Keratinocyte (primary cell): ENCODE measurements at regions not wholly inside any gene's neighbourhood (a gene's known extent, or its start where the extent isn't known, plus 50 kb on each side); places are given as distances from the start of the nearest gene placed in this dataset.

ENCODE experiments used
- DNase-seq: peaks from one replicate; pipeline ENCODE4 v3.0.0-alpha.2; 2011; ENCODE audit warnings: low read depth, missing footprints, low spot score
- FAIRE-seq: peaks from 2 replicates; lab custom pipeline; 2011; peaks lifted over from hg19 to GRCh38; lab: Jason Lieb, UNC
- H2AFZ ChIP-seq: 2 replicates; pipeline ENCODE4 v1.6.0; 2012; ENCODE audit warnings: low read length, control low read depth, inconsistent platforms; ENCODE audit not compliant: control insufficient read depth
- H3K27ac ChIP-seq: 2 replicates; pipeline ENCODE4 v1.5.1; 2011; ENCODE audit warnings: low read length; ENCODE audit not compliant: control insufficient read depth, insufficient read depth
- H3K27me3 ChIP-seq: 3 replicates; pipeline ENCODE4 v1.6.0; 2011; ENCODE audit warnings: low read length; ENCODE audit not compliant: control insufficient read depth, insufficient read depth; ENCODE audit errors: extremely low read depth
- H3K36me3 ChIP-seq, 2 experiments: 2 replicates in 1 of 2; 3 replicates in 1 of 2; pipeline ENCODE4 v1.5.1; 2011; ENCODE audit warnings: low read length in 2 of 2, mild to moderate bottlenecking in 1 of 2; ENCODE audit not compliant: control insufficient read depth in 2 of 2, insufficient read depth in 2 of 2; ENCODE audit errors: extremely low read depth in 1 of 2
- H3K4me1 ChIP-seq: 3 replicates; pipeline ENCODE4 v1.5.1; 2011; ENCODE audit warnings: low read length; ENCODE audit not compliant: control insufficient read depth, insufficient read depth; ENCODE audit errors: extremely low read depth
- H3K4me2 ChIP-seq: 3 replicates; pipeline ENCODE4 v1.6.0; 2011; ENCODE audit warnings: low read depth, low read length; ENCODE audit not compliant: control insufficient read depth, insufficient read depth; ENCODE audit errors: extremely low read depth
- H3K4me3 ChIP-seq, 3 experiments: fragments of 200-600 bp in 1 of 3; sonication (generic) in 1 of 3; 2 replicates in 2 of 3; 3 replicates in 1 of 3; pipeline ENCODE4 v1.5.1; 2011 to 2016; ENCODE audit warnings: low read length in 3 of 3, mild to moderate bottlenecking in 3 of 3, control low read depth in 2 of 3, inconsistent platforms in 1 of 3, low read depth in 1 of 3, mixed read lengths in 1 of 3, mixed run types in 1 of 3, moderate library complexity in 1 of 3; ENCODE audit not compliant: control insufficient read depth in 2 of 3, insufficient read depth in 2 of 3; ENCODE audit errors: extremely low read depth in 1 of 3
- H3K79me2 ChIP-seq: 2 replicates; pipeline ENCODE4 v1.6.0; 2012; ENCODE audit warnings: low read length; ENCODE audit not compliant: control insufficient read depth, insufficient read depth
- H3K9ac ChIP-seq: 3 replicates; pipeline ENCODE4 v1.6.0; 2011; ENCODE audit warnings: low read length; ENCODE audit not compliant: control insufficient read depth, insufficient read depth; ENCODE audit errors: extremely low read depth
- H3K9me1 ChIP-seq: 3 replicates; pipeline ENCODE4 v1.6.0; 2011; ENCODE audit warnings: low read length; ENCODE audit not compliant: control insufficient read depth, insufficient read depth; ENCODE audit errors: extremely low read depth
- H3K9me3 ChIP-seq: 2 replicates; pipeline ENCODE4 v1.5.1; 2012; ENCODE audit warnings: low read depth, low read length; ENCODE audit not compliant: control insufficient read depth
- H4K20me1 ChIP-seq: 3 replicates; pipeline ENCODE4 v1.6.0; 2011; ENCODE audit warnings: low read length; ENCODE audit not compliant: control insufficient read depth, insufficient read depth; ENCODE audit errors: extremely low read depth
- EZH2 ChIP-seq: IDR thresholded peaks from one replicate; pipeline ENCODE4 v1.6.1; 2012; ENCODE audit warnings: inconsistent platforms, mild to moderate bottlenecking, low read length, moderate library complexity
- dilution Hi-C: fragments of 300-500 bp; cut with MboI; formaldehyde crosslinking; loops from one replicate; pipeline ENCODE4 v1.7.0; 2020; ENCODE audit warnings: low sequenced_read_pairs; ENCODE audit not compliant: extremely low pct_ligation_motif_present
- TF ChIP-seq, protein P1 (sequence below), 3 experiments: IDR thresholded peaks in 1 of 3; conservative IDR thresholded peaks in 1 of 3; optimal IDR thresholded peaks in 1 of 3; 2 replicates in 2 of 3; 3 replicates in 1 of 3; pipeline versions ENCODE3 to v1.5.1; 2011; ENCODE audit warnings: low read length in 3 of 3, mild to moderate bottlenecking in 3 of 3, moderate library complexity in 2 of 3, control low read depth in 1 of 3, inconsistent platforms in 1 of 3; ENCODE audit not compliant: insufficient read depth in 2 of 3; ENCODE audit errors: extremely low read depth in 1 of 3

DNA sequence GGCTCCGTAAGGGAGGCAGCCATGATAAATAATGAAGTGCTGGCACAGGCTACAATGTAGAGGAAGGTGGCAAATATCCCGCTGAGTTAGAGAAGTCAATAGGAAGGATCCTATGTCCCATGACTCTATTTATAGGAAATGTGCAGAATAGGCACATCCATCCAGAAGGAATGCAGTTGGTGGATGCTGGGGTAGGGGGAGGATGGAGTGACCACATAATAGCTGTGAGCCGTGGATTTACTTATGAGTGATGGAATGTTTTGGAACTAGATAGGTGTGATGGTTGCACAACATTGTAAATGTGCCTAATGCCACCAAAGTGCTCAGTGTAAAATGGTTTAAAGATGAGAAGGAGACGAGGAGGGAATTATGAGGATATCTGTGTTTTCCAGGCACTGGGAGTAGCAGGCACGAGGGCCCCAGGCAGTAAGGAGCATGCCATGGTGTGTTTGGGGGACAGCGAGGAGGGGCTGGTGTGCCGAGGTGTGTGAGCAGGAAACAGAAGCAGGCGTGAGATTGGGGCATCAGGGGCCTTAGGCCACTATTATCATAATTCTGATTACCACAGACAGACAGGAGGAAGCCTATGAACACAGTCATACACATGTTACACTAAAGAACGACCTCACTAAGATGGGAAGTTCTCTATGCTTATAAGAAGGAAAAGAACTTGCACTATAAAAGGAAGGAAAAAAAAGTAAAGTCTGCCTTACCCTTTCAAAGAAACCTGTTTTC, 837.3 kb upstream of the TMEM132C start:
- Histone ChIP-seq H2AFZ (no peak overlapping the region), H3K9ac (no peak overlapping the region), H3K4me2 (no peak overlapping the region), H3K36me3 (no peaks in the 10 kb centered on the region), H3K9me3 (peaks cover 2% of the 10 kb centered on the region), H3K4me1 (no peaks in the 10 kb centered on the region), H3K79me2 (no peaks in the 10 kb centered on the region), H3K9me1 (no peaks in the 10 kb centered on the region), H3K27me3 (no peaks in the 10 kb centered on the region), H3K27ac (no peak overlapping the region), H4K20me1 (no peaks in the 10 kb centered on the region), H3K4me3 (no peak overlapping the region)
- no peak for DNase-seq
- TF ChIP-seq EZH2, result no peak
- TF ChIP-seq, protein P1, sequence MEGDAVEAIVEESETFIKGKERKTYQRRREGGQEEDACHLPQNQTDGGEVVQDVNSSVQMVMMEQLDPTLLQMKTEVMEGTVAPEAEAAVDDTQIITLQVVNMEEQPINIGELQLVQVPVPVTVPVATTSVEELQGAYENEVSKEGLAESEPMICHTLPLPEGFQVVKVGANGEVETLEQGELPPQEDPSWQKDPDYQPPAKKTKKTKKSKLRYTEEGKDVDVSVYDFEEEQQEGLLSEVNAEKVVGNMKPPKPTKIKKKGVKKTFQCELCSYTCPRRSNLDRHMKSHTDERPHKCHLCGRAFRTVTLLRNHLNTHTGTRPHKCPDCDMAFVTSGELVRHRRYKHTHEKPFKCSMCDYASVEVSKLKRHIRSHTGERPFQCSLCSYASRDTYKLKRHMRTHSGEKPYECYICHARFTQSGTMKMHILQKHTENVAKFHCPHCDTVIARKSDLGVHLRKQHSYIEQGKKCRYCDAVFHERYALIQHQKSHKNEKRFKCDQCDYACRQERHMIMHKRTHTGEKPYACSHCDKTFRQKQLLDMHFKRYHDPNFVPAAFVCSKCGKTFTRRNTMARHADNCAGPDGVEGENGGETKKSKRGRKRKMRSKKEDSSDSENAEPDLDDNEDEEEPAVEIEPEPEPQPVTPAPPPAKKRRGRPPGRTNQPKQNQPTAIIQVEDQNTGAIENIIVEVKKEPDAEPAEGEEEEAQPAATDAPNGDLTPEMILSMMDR (optimal IDR thresholded peaks at IDR 0.05 in 1 of 3, IDR thresholded peaks at IDR 0.05 in 1 of 3, conservative IDR thresholded peaks at IDR 0.05 in 1 of 3; ENCODE audit: extremely low read depth in 1 of 3, insufficient read depth in 2 of 3, low read length in 3 of 3), result no peak
- FAIRE-seq, result no peak
- dilution Hi-C loops, result no loop called here

DNA sequence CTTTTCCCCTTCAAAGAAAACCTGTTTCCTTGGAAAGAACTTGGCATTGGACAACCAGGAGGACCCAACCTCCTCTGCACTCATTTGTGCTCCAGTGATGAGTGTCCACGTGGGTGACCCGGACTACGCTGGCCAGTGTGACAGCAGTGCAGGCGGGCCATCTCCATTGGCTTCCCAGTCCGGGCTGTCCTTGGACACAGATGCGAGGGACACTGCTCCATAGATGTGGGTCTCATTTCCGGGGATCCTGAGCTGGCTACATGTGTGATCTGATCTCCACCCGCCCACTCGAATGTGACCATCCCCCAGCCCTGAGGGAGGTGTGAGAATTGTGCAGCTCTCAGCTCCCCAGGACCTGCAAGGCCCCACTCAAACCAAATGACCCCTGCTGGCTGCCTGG, 836.6 kb upstream of the TMEM132C start:
- no peaks in the 10 kb centered on the region for H3K4me1 ChIP-seq
- H3K79me2 ChIP-seq, result no peaks in the 10 kb centered on the region
- peaks cover 2% of the 10 kb centered on the region for H3K9me3 ChIP-seq
- H3K36me3 ChIP-seq, result no peaks in the 10 kb centered on the region
- no peak overlapping the region for H2AFZ ChIP-seq
- no peak overlapping the region for H3K9ac ChIP-seq
- dilution Hi-C loops, result no loop called here
- no peak overlapping the region for H3K27ac ChIP-seq
- H3K9me1 ChIP-seq, result no peaks in the 10 kb centered on the region
- H3K27me3 ChIP-seq, result no peaks in the 10 kb centered on the region
- TF ChIP-seq, protein P1 (optimal IDR thresholded peaks at IDR 0.05 in 1 of 3, IDR thresholded peaks at IDR 0.05 in 1 of 3, conservative IDR thresholded peaks at IDR 0.05 in 1 of 3; ENCODE audit: extremely low read depth in 1 of 3, insufficient read depth in 2 of 3, low read length in 3 of 3), result no peak
- no peak for TF ChIP-seq EZH2
- no peak overlapping the region for H3K4me2 ChIP-seq
- H3K4me3 ChIP-seq, result no peak overlapping the region
- no peak for DNase-seq
- no peak for FAIRE-seq
- H4K20me1 ChIP-seq, result no peaks in the 10 kb centered on the region
